GM12891 (cell line): ENCODE measurements at regions not wholly inside any gene's neighbourhood (a gene's known extent, or its start where the extent isn't known, plus 50 kb on each side); places are given as distances from the start of the nearest gene placed in this dataset.
A peak's percentile ranks its signal among the peaks of the same experiment; 100 is the strongest.

Source experiments
- DNase-seq: peaks from one replicate; pipeline ENCODE4 v3.0.0; 2011; ENCODE audit warnings: low spot score; ENCODE audit not compliant: insufficient read length
- FAIRE-seq: peaks from 2 replicates; lab custom pipeline; 2011; peaks lifted over from hg19 to GRCh38; lab: Jason Lieb, UNC
- PAX5 ChIP-seq: IDR thresholded peaks from 2 replicates; pipeline ENCODE4 v1.6.1; 2011; ENCODE audit warnings: low read length, moderate library complexity, mild to moderate bottlenecking; ENCODE audit not compliant: insufficient read depth, severe bottlenecking
- POLR2A ChIP-seq: IDR thresholded peaks from 2 replicates; pipeline ENCODE4 v1.6.1; 2011; ENCODE audit warnings: low read depth, low read length, control low read depth
- POLR2AphosphoS5 ChIP-seq: IDR thresholded peaks from 2 replicates; pipeline ENCODE4 v1.6.1; 2011; ENCODE audit warnings: low read depth, low read length, control low read depth
- POU2F2 ChIP-seq: IDR thresholded peaks from 2 replicates; pipeline ENCODE4 v1.6.1; 2011; ENCODE audit warnings: low read depth, mild to moderate bottlenecking, control low read depth, low read length, moderate library complexity
- SPI1 ChIP-seq: IDR thresholded peaks from 2 replicates; pipeline ENCODE4 v1.6.1; 2011; ENCODE audit warnings: low read depth, low read length, control low read depth
- TAF1 ChIP-seq: IDR thresholded peaks from 2 replicates; pipeline ENCODE4 v1.6.1; 2011; ENCODE audit warnings: low read depth, low read length, control low read depth

- TF ChIP-seq POLR2AphosphoS5 (no peak), TAF1 (no peak), PAX5 (no peak), POLR2A (no peak), POU2F2 (no peak), SPI1 (no peak)
- no peak for DNase-seq
- no peak for FAIRE-seq
Observed at GRCh38 chr10:6702030-6702429, 122.0 kb upstream of the PRKCQ start.

GRCh38 chr10:6701289-6701688 lies 121.2 kb upstream of the PRKCQ start:
- no peak for FAIRE-seq
- no peak for DNase-seq
- TF ChIP-seq POU2F2 (no peak), PAX5 (no peak), POLR2A (no peak), POLR2AphosphoS5 (no peak), SPI1 (no peak), TAF1 (no peak)

- no peak for TF ChIP-seq POLR2A
- no peak for TF ChIP-seq SPI1
- no peak for TF ChIP-seq PAX5
- TF ChIP-seq TAF1 = no peak
- no peak for TF ChIP-seq POLR2AphosphoS5
- no peak for TF ChIP-seq POU2F2
- no peak for FAIRE-seq
- DNase-seq = no peak
Observed at GRCh38 chr10:6700066-6700465, 120.0 kb upstream of the PRKCQ start.

- TF ChIP-seq PAX5 (no peak), POLR2A (no peak), POU2F2 (no peak), SPI1 (no peak), TAF1 (no peak), POLR2AphosphoS5 (no peak)
- DNase-seq (no peak), FAIRE-seq (no peak)
Observed at GRCh38 chr10:6699336-6699735, 119.3 kb upstream of the PRKCQ start.

GRCh38 chr10:6695519-6695918 lies 115.4 kb upstream of the PRKCQ start:
- no peak for TF ChIP-seq PAX5
- no peak for TF ChIP-seq SPI1
- no peak for TF ChIP-seq TAF1
- DNase-seq (no peak), FAIRE-seq (no peak)

GRCh38 chr10:6694447-6695140 lies 114.5 kb upstream of the PRKCQ start:
- DNase-seq = no peak
- no peak for TF ChIP-seq PAX5
- TF ChIP-seq POLR2AphosphoS5 = no peak
- no peak for TF ChIP-seq TAF1
- TF ChIP-seq POLR2A = no peak
- no peak for TF ChIP-seq POU2F2
- TF ChIP-seq SPI1 = no peak
- FAIRE-seq = no peak

- DNase-seq (no peak), FAIRE-seq (peak; percentile 58)
- TF ChIP-seq SPI1 (no peak), POU2F2 (no peak), POLR2A (no peak), PAX5 (no peak), POLR2AphosphoS5 (no peak), TAF1 (no peak)
Observed at GRCh38 chr10:6692856-6693255, 112.8 kb upstream of the PRKCQ start.

GRCh38 chr10:6692103-6692502 lies 112.0 kb upstream of the PRKCQ start:
- DNase-seq (no peak), FAIRE-seq (no peak)
- TF ChIP-seq POLR2A (no peak), POLR2AphosphoS5 (no peak), SPI1 (no peak), POU2F2 (no peak), TAF1 (no peak), PAX5 (no peak)

GRCh38 chr10:6689036-6689435 lies 109.0 kb upstream of the PRKCQ start:
- TF ChIP-seq POU2F2 = no peak
- no peak for TF ChIP-seq POLR2AphosphoS5
- no peak for TF ChIP-seq POLR2A
- TF ChIP-seq SPI1 = no peak
- TF ChIP-seq TAF1 = no peak
- no peak for TF ChIP-seq PAX5
- no peak for DNase-seq
- FAIRE-seq = no peak

- FAIRE-seq (no peak), DNase-seq (no peak)
- TF ChIP-seq POLR2AphosphoS5 (no peak), TAF1 (no peak), POU2F2 (no peak), PAX5 (no peak), POLR2A (no peak), SPI1 (no peak)
Observed at GRCh38 chr10:6680735-6681134, 100.7 kb upstream of the PRKCQ start.
